PC-3 (cell line): ENCODE measurements at regions not wholly inside any gene's neighbourhood (a gene's known extent, or its start where the extent isn't known, plus 50 kb on each side); places are given as distances from the start of the nearest gene placed in this dataset.
"Not testable (repeated sequence)": the region's sequence is repeated elsewhere in the genome, so short reads cannot be mapped to it uniquely, and the experiment has no call there.

Experiments used
- CTCF ChIP-seq: fragments of 300-600 bp; sonication (generic); conservative IDR thresholded peaks from 2 replicates; pipeline ENCODE4 v1.5.1; 2017; ENCODE audit warnings: antibody characterized with exemption, low read depth, mild to moderate bottlenecking, low read length
- EZH2 ChIP-seq: fragments of 300-600 bp; sonication (generic); IDR thresholded peaks from one replicate; pipeline ENCODE4 v1.6.1; 2017; ENCODE audit warnings: antibody characterized with exemption, mild to moderate bottlenecking, low read length; ENCODE audit not compliant: unreplicated experiment

DNA sequence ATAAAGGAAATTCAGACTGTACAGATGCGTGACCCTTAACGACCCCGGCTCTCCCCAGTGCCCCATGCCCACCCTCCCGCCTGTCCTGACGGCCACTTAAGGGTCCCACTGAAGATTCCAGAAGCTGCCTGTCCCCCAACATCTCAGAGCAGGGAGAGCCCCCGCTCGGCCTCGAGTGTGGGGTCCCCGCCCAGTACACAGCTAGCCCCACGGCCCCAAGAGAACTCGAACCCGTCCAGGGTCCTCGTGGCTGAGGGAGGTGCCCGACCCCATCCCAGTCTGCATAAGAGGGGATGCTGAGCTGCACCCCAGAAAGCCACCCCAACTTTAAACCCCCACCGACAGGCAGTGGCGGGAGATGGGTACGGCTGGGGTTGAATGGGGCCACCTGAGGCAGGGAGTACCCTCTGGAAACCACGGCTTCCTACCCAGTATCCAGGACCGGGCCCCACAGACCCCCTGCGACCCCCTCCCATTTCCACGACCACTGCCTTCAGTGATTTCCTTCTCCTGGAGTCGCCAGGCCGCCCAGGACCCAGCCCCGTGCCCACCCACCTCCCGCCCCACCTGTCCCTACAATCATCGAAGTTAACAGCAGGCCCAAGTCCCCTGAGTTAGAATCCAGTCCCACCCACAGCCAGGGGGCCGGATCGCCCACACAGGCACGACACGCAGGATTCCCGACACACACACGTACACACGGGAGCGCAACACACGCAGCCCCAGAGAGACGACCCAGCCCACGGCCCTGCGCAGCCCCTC lies 177.7 kb downstream of the SPATA31A1 start:
- not testable (repeated sequence) for TF ChIP-seq EZH2, CTCF
